IMR-90 (cell line): ENCODE measurements at regions not wholly inside any gene's neighbourhood (a gene's known extent, or its start where the extent isn't known, plus 50 kb on each side); places are given as distances from the start of the nearest gene placed in this dataset.

Experiments used
- ATAC-seq: fragments of 200-7000 bp; cut with Tn5 transposase; 2 replicates; pipeline ENCODE4 v1.9.1; 2020; ENCODE audit warnings: low read depth, mild to moderate bottlenecking, moderate library complexity
- BruUV-seq: library from RNA; stranded (reverse); fragments of 400-500 nt; replicated peaks from 2 replicates; lab custom pipeline; 2021; lab: Mats Ljungman, UMichigan
- CTCF ChIA-PET: fragments of 300-600 bp; formaldehyde crosslinking; extraction: SDS; loops from one replicate; lab custom pipeline; 2021; ENCODE audit warnings: antibody characterized with exemption; lab: Yijun Ruan, JAX
- POLR2A ChIA-PET: fragments of 300-600 bp; sonication (Branson Sonifier 250); formaldehyde crosslinking; loops from one replicate; lab custom pipeline; 2022; ENCODE audit warnings: antibody characterized with exemption; ENCODE audit not compliant: unreplicated experiment; lab: Charles Lee
- DNase-seq: peaks from one replicate; pipeline ENCODE4 v3.0.0; 2013
- H2AFZ ChIP-seq: replicated peaks from 2 replicates; pipeline ENCODE3; 2013; ENCODE audit warnings: low read length, mild to moderate bottlenecking; ENCODE audit not compliant: poor library complexity
- H2AK5ac ChIP-seq: 2 replicates; pipeline ENCODE4 v1.6.1; 2013; ENCODE audit warnings: low read depth, low read length, inconsistent platforms
- H2AK9ac ChIP-seq: replicated peaks from 2 replicates; pipeline ENCODE3; 2013; ENCODE audit warnings: mild to moderate bottlenecking, low read depth, low read length, moderate library complexity; ENCODE audit not compliant: poor library complexity
- H2BK120ac ChIP-seq: 2 replicates; pipeline ENCODE4 v1.6.1; 2013; ENCODE audit warnings: low read depth, low read length, inconsistent platforms
- H2BK15ac ChIP-seq: 3 replicates; pipeline ENCODE4 v1.6.1; 2013; ENCODE audit warnings: low read depth, low read length, inconsistent platforms
- H2BK20ac ChIP-seq: 2 replicates; pipeline ENCODE4 v1.6.1; 2013; ENCODE audit warnings: low read depth, mild to moderate bottlenecking, inconsistent platforms, low read length, moderate library complexity
- H2BK5ac ChIP-seq: 2 replicates; pipeline ENCODE4 v1.6.1; 2013; ENCODE audit warnings: mild to moderate bottlenecking, low read depth, low read length, inconsistent platforms; ENCODE audit not compliant: poor library complexity, severe bottlenecking
- H3K14ac ChIP-seq: replicated peaks from 2 replicates; pipeline ENCODE4 v1.6.1; 2013; ENCODE audit warnings: low read depth, low read length, inconsistent platforms
- H3K18ac ChIP-seq: 2 replicates; pipeline ENCODE4 v1.6.1; 2013; ENCODE audit warnings: low read depth, low read length, control low read depth
- H3K23ac ChIP-seq: 2 replicates; pipeline ENCODE4 v1.6.1; 2013; ENCODE audit warnings: low read depth, low read length, inconsistent platforms
- H3K27ac ChIP-seq: 2 replicates; pipeline ENCODE4 v1.5.1; 2013; ENCODE audit warnings: mild to moderate bottlenecking, control low read depth, low read length; ENCODE audit not compliant: insufficient read depth
- H3K27me3 ChIP-seq: 2 replicates; pipeline ENCODE4 v1.6.1; 2013; ENCODE audit warnings: low read length; ENCODE audit not compliant: control insufficient read depth, insufficient read depth
- H3K36me3 ChIP-seq: 2 replicates; pipeline ENCODE4 v1.6.1; 2013; ENCODE audit warnings: low read length, mixed read lengths; ENCODE audit not compliant: control insufficient read depth, insufficient read depth
- H3K4ac ChIP-seq: 2 replicates; pipeline ENCODE4 v1.6.1; 2013; ENCODE audit warnings: low read depth, low read length, inconsistent platforms
- H3K4me1 ChIP-seq: 2 replicates; pipeline ENCODE4 v1.6.1; 2013; ENCODE audit warnings: low read length, mixed read lengths; ENCODE audit not compliant: control insufficient read depth, insufficient read depth
- H3K4me2 ChIP-seq: 2 replicates; pipeline ENCODE4 v1.6.1; 2013; ENCODE audit warnings: low read depth, mild to moderate bottlenecking, control low read depth, low read length, moderate library complexity
- H3K4me3 ChIP-seq: 2 replicates; pipeline ENCODE4 v1.5.1; 2013; ENCODE audit warnings: low read depth, mild to moderate bottlenecking, control low read depth, low read length, moderate library complexity; ENCODE audit not compliant: insufficient read depth
- H3K56ac ChIP-seq: 2 replicates; pipeline ENCODE4 v1.6.1; 2013; ENCODE audit warnings: low read length, inconsistent platforms; ENCODE audit not compliant: insufficient read depth; ENCODE audit errors: extremely low read depth
- H3K79me1 ChIP-seq, 2 experiments: 2 replicates each; pipeline ENCODE4 v1.6.1; 2013; ENCODE audit warnings: low read length in 2 of 2, inconsistent platforms in 1 of 2, low read depth in 1 of 2
- H3K9ac ChIP-seq: 2 replicates; pipeline ENCODE4 v1.6.1; 2013; ENCODE audit warnings: low read depth, low read length, control low read depth
- H3K9me1 ChIP-seq: 2 replicates; pipeline ENCODE4 v1.6.1; 2013; ENCODE audit warnings: low read length, inconsistent platforms; ENCODE audit not compliant: insufficient read depth
- H3K9me3 ChIP-seq: 2 replicates; pipeline ENCODE4 v1.6.1; 2013; ENCODE audit warnings: low read length; ENCODE audit not compliant: control insufficient read depth, insufficient read depth
- H4K20me1 ChIP-seq: 2 replicates; pipeline ENCODE4 v1.6.1; 2013; ENCODE audit warnings: low read length, inconsistent platforms; ENCODE audit not compliant: insufficient read depth
- H4K5ac ChIP-seq: 2 replicates; pipeline ENCODE4 v1.6.1; 2013; ENCODE audit warnings: mild to moderate bottlenecking, low read depth, low read length, control low read depth
- H4K8ac ChIP-seq, 2 experiments: 2 replicates each; pipeline ENCODE4 v1.6.1; 2013; ENCODE audit warnings: low read depth in 2 of 2, low read length in 2 of 2, control low read depth in 1 of 2, inconsistent platforms in 1 of 2
- H4K91ac ChIP-seq: 2 replicates; pipeline ENCODE4 v1.6.1; 2013; ENCODE audit warnings: low read depth, low read length, inconsistent platforms; ENCODE audit not compliant: insufficient read depth
- BHLHE40 ChIP-seq: fragments of 150-350 bp; IDR thresholded peaks from 2 replicates; pipeline ENCODE4 v1.6.1; 2016; ENCODE audit warnings: mild to moderate bottlenecking, low read depth, low read length
- CEBPB ChIP-seq: IDR thresholded peaks from 2 replicates; pipeline ENCODE4 v1.6.1; 2012; ENCODE audit warnings: low read depth, low read length, improper control_type of control experiment
- CHD1 ChIP-seq: IDR thresholded peaks from 2 replicates; pipeline ENCODE4 v1.6.1; 2012; ENCODE audit warnings: low read depth, low read length, improper control_type of control experiment
- CTCF ChIP-seq: conservative IDR thresholded peaks from 2 replicates; pipeline ENCODE4 v1.5.1; 2012; ENCODE audit warnings: mild to moderate bottlenecking, low read depth, low read length, improper control_type of control experiment
- ELK1 ChIP-seq: fragments of 150-350 bp; IDR thresholded peaks from 2 replicates; pipeline ENCODE4 v1.6.1; 2016; ENCODE audit warnings: low read depth, mild to moderate bottlenecking, low read length, moderate library complexity, borderline replicate concordance
- FOS ChIP-seq: fragments of 150-350 bp; IDR thresholded peaks from 2 replicates; pipeline ENCODE4 v1.6.1; 2016; ENCODE audit warnings: low read depth, low read length
- MAFK ChIP-seq: IDR thresholded peaks from 2 replicates; pipeline ENCODE4 v1.6.1; 2012; ENCODE audit warnings: low read depth, low read length, improper control_type of control experiment
- MAZ ChIP-seq: IDR thresholded peaks from 2 replicates; pipeline ENCODE4 v1.6.1; 2012; ENCODE audit warnings: low read depth, mild to moderate bottlenecking, low read length, improper control_type of control experiment, moderate library complexity, borderline replicate concordance
- MXI1 ChIP-seq: IDR thresholded peaks from 2 replicates; pipeline ENCODE4 v1.6.1; 2012; ENCODE audit warnings: low read depth, mild to moderate bottlenecking, low read length, moderate library complexity, borderline replicate concordance
- NFE2L2 ChIP-seq: fragments of 150-350 bp; IDR thresholded peaks from 2 replicates; pipeline ENCODE4 v1.6.1; 2016; ENCODE audit warnings: low read depth, mild to moderate bottlenecking, low read length
- POLR2A ChIP-seq: IDR thresholded peaks from 2 replicates; pipeline ENCODE4 v1.6.1; 2012; ENCODE audit warnings: mild to moderate bottlenecking, low read depth, low read length
- RAD21 ChIP-seq: IDR thresholded peaks from 2 replicates; pipeline ENCODE4 v1.6.1; 2012; ENCODE audit warnings: low read length, improper control_type of control experiment
- RCOR1 ChIP-seq: IDR thresholded peaks from 2 replicates; pipeline ENCODE4 v1.6.1; 2012; ENCODE audit warnings: mild to moderate bottlenecking, low read length, improper control_type of control experiment; ENCODE audit not compliant: insufficient replicate concordance
- RFX5 ChIP-seq: IDR thresholded peaks from 2 replicates; pipeline ENCODE4 v1.8.0; 2012; ENCODE audit warnings: low read depth, mild to moderate bottlenecking, low read length, moderate library complexity
- SMC3 ChIP-seq: fragments of 150-350 bp; IDR thresholded peaks from 2 replicates; pipeline ENCODE4 v1.6.1; 2016; ENCODE audit warnings: low read depth, mild to moderate bottlenecking, antibody characterized with exemption, low read length, moderate library complexity
- USF2 ChIP-seq: fragments of 150-350 bp; IDR thresholded peaks from 2 replicates; pipeline ENCODE4 v1.6.1; 2017; ENCODE audit warnings: mild to moderate bottlenecking, antibody characterized with exemption, low read length, low read depth
- WGBS, 2 experiments: methylation state at CpG; one replicate each; pipeline versions ENCODE4 v1.1.5 to v1.1.7; 2013; ENCODE audit warnings: missing lambda C conversion rate in 2 of 2; ENCODE audit not compliant: insufficient read length in 1 of 2; ENCODE audit errors: extremely low coverage in 2 of 2; 5-methylcytosine and 5-hydroxymethylcytosine counted together
- dilution Hi-C: fragments of 300-500 bp; cut with HindIII; formaldehyde crosslinking; loops from one replicate; pipeline ENCODE4 v1.14.3; 2018; ENCODE audit warnings: low sequenced_read_pairs; ENCODE audit not compliant: unreplicated experiment
- in situ Hi-C: fragments of 300-500 bp; cut with MboI; formaldehyde crosslinking; loops from 3 replicates; pipeline ENCODE4 v1.14.3; 2019; ENCODE audit warnings: low sequenced_read_pairs, inconsistent platforms, mixed read lengths
- intact Hi-C: fragments of 100-400 bp; cut with micrococcal nuclease; formaldehyde crosslinking; loops from 2 replicates; pipeline ENCODE4 v1.10.0; 2022

- intact Hi-C loops (no loop called here), dilution Hi-C loops (no loop called here), in situ Hi-C loops (no loop called here)
- Histone ChIP-seq H3K79me1 (no peaks in the 10 kb centered on the region), H2AFZ (no peak overlapping the region), H3K9me3 (no peaks in the 10 kb centered on the region), H3K23ac (no peak overlapping the region), H3K9ac (no peak overlapping the region), H3K18ac (no peak overlapping the region), H2AK9ac (no peak overlapping the region), H4K91ac (no peak overlapping the region), H3K27ac (no peak overlapping the region), H2BK20ac (no peak overlapping the region), H2AK5ac (no peak overlapping the region), H3K4me2 (no peak overlapping the region), H2BK15ac (no peak overlapping the region), H3K9me1 (no peaks in the 10 kb centered on the region), H3K4me3 (no peak overlapping the region), H3K4me1 (no peaks in the 10 kb centered on the region), H3K4ac (no peak overlapping the region), H4K20me1 (no peaks in the 10 kb centered on the region), H3K36me3 (no peaks in the 10 kb centered on the region), H2BK5ac (no peak overlapping the region), H3K14ac (no peak overlapping the region), H3K27me3 (no peaks in the 10 kb centered on the region), H4K8ac (no peak overlapping the region), H4K5ac (no peak overlapping the region), H2BK120ac (no peak overlapping the region), H3K56ac (no peak overlapping the region)
- WGBS, 2 experiments, result no CpG with 5 or more reads among the region's 3 CpGs
- ChIA-PET CTCF (no interaction called here), POLR2A (no interaction called here)
- DNase-seq, result peak; percentile 87
- TF ChIP-seq CEBPB (no peak), CTCF (no peak), RFX5 (no peak), CHD1 (no peak), POLR2A (no peak), MAFK (no peak), SMC3 (peak; percentile 31; the same call in 1 of the 2 replicates), USF2 (no peak), RCOR1 (no peak), RAD21 (peak; percentile 30; the same call in 1 of the 2 replicates), BHLHE40 (no peak), MXI1 (no peak), MAZ (no peak), ELK1 (no peak), FOS (peak; percentile 63), NFE2L2 (no peak)
- peak; percentile 84 for ATAC-seq
- no TSS peak for BruUV-seq
Measured at GRCh38 chr6:4413073-4413472, 277.7 kb upstream of the ECI2 start.
